Spleen (tissue), 7 donors: ENCODE measurements at regions not wholly inside any gene's neighbourhood (a gene's known extent, or its start where the extent isn't known, plus 50 kb on each side); places are given as distances from the start of the nearest gene placed in this dataset.

Source experiments
- CTCF ChIP-seq, 11 experiments: fragments of 200-600 bp in 7 of 11; fragments of 450-650 bp in 4 of 11; sonication (generic) in 4 of 11; IDR thresholded peaks in 8 of 11; conservative IDR thresholded peaks in 3 of 11; 1 replicate in 7 of 11; 2 replicates in 4 of 11; pipeline versions ENCODE4 v1.4.0 to v1.8.0; 2016 to 2021; ENCODE audit warnings: antibody characterized with exemption in 11 of 11, inconsistent platforms in 4 of 11, mild to moderate bottlenecking in 1 of 11
- POLR2A ChIP-seq, 3 donors: fragments of 450-650 bp; IDR thresholded peaks; one replicate each; pipeline ENCODE4 v1.5.1; 2017; ENCODE audit warnings: antibody characterized with exemption in 3 of 3, mild to moderate bottlenecking in 1 of 3
- POLR2AphosphoS5 ChIP-seq, 3 donors: sonication (generic); formaldehyde crosslinking; IDR thresholded peaks; one replicate each; pipeline ENCODE4 v1.5.1; 2017; ENCODE audit warnings: antibody characterized with exemption in 3 of 3
- donor health status: DM: no; HTN: no; CAD: no; lungs with moderate emphysema.
- donor health status: DM: no; HTN: no; CAD: no.
- donor health status: DM: no; HTN: no; CAD: no.

- no peak for TF ChIP-seq CTCF (IDR thresholded peaks at IDR 0.05 in 8 of 11, conservative IDR thresholded peaks at IDR 0.05 in 3 of 11)
- TF ChIP-seq POLR2A (IDR thresholded peaks at IDR 0.05), result no peak
- TF ChIP-seq POLR2AphosphoS5 (IDR thresholded peaks at IDR 0.05), result no peak
Measured at GRCh38 chr4:149203256-149204001, 612.2 kb downstream of the IQCM start.
